ENCODE measurements at regions not wholly inside any gene's neighbourhood (a gene's known extent, or its start where the extent isn't known, plus 50 kb on each side); places are given as distances from the start of the nearest gene placed in this dataset.

- CTCF ChIA-PET, result no interaction called here
- no TSS peak for BruUV-seq (replicated peaks)
These were observed 225.3 kb upstream of the CST7 start for GRCh38 chr20:24723647-24724352.

GRCh38 chr20:24724982-24725533 is 224.0 kb upstream of the CST7 start:
- no peaks in the 10 kb centered on the region for H3K27me3 ChIP-seq (ENCODE audit: insufficient read depth, low read depth)
- BruUV-seq (replicated peaks), result no TSS peak
- ChIA-PET POLR2A (ENCODE audit: unreplicated experiment) (no interaction called here), CTCF (no interaction called here)
- no peaks in the 10 kb centered on the region for H3K79me2 ChIP-seq (ENCODE audit: low read depth)
- H3K27ac ChIP-seq, result no peak overlapping the region
- H2AFZ ChIP-seq, result no peak overlapping the region
- no peak for DNase-seq
- intact Hi-C loops (cut with micrococcal nuclease; ENCODE audit: unreplicated experiment), result no loop called here
- H3K4me1 ChIP-seq (replicated peaks; ENCODE audit: insufficient read depth), result no peaks in the 10 kb centered on the region
- H4K20me1 ChIP-seq (ENCODE audit: insufficient read depth), result no peaks in the 10 kb centered on the region
- H3K9me3 ChIP-seq (ENCODE audit: insufficient read depth, low read depth), result no peaks in the 10 kb centered on the region
- TF ChIP-seq CTCF (conservative IDR thresholded peaks at IDR 0.05), result no peak
- no peak for TF ChIP-seq EZH2 (IDR thresholded peaks at IDR 0.05; ENCODE audit: low read depth)
- no peak overlapping the region for H3K4me2 ChIP-seq
- no peak overlapping the region for H3K4me3 ChIP-seq
- H3K36me3 ChIP-seq (ENCODE audit: low read depth), result no peaks in the 10 kb centered on the region
- peaks cover 3% of the 10 kb centered on the region; the same call in 1 of the 2 replicates for H3F3A ChIP-seq (ENCODE audit: insufficient read depth, low read depth)
- H3K9me2 ChIP-seq (ENCODE audit: insufficient read depth), result no peaks in the 10 kb centered on the region

More at GRCh38 chr20:24723647-24724352, 225.3 kb upstream of the CST7 start:
- TF ChIP-seq CTCF (conservative IDR thresholded peaks at IDR 0.05) (no peak), EZH2 (IDR thresholded peaks at IDR 0.05; ENCODE audit: low read depth) (no peak)
- H3K36me3 ChIP-seq (ENCODE audit: low read depth), result no peaks in the 10 kb centered on the region
- H3K4me1 ChIP-seq (replicated peaks; ENCODE audit: insufficient read depth), result peaks cover 4% of the 10 kb centered on the region; the same call in 1 of the 2 replicates
- no peak overlapping the region for H3K27ac ChIP-seq
- H3F3A ChIP-seq (ENCODE audit: insufficient read depth, low read depth), result peaks cover 3% of the 10 kb centered on the region; the same call in 1 of the 2 replicates
- H3K9me2 ChIP-seq (ENCODE audit: insufficient read depth), result no peaks in the 10 kb centered on the region
- no peak overlapping the region for H2AFZ ChIP-seq
- POLR2A ChIA-PET (ENCODE audit: unreplicated experiment), result no interaction called here
- intact Hi-C loops (cut with micrococcal nuclease; ENCODE audit: unreplicated experiment), result no loop called here
- no peak overlapping the region for H3K4me2 ChIP-seq
- H3K4me3 ChIP-seq, result no peak overlapping the region
- H4K20me1 ChIP-seq (ENCODE audit: insufficient read depth), result no peaks in the 10 kb centered on the region
- no peak for DNase-seq
- no peaks in the 10 kb centered on the region for H3K79me2 ChIP-seq (ENCODE audit: low read depth)
- H3K9me3 ChIP-seq (ENCODE audit: insufficient read depth, low read depth), result no peaks in the 10 kb centered on the region
- H3K27me3 ChIP-seq (ENCODE audit: insufficient read depth, low read depth), result no peaks in the 10 kb centered on the region

GRCh38 chr20:24727795-24728194 is 221.3 kb upstream of the CST7 start:
- no peak overlapping the region for H2AFZ ChIP-seq
- intact Hi-C loops (cut with micrococcal nuclease; ENCODE audit: unreplicated experiment), result no loop called here
- ChIA-PET POLR2A (ENCODE audit: unreplicated experiment) (no interaction called here), CTCF (no interaction called here)
- H3K27ac ChIP-seq, result no peak overlapping the region
- no TSS peak for BruUV-seq (replicated peaks)
- no peaks in the 10 kb centered on the region for H3K4me1 ChIP-seq (replicated peaks; ENCODE audit: insufficient read depth)
- H3K36me3 ChIP-seq (ENCODE audit: low read depth), result no peaks in the 10 kb centered on the region
- no peaks in the 10 kb centered on the region for H3K9me2 ChIP-seq (ENCODE audit: insufficient read depth)
- H4K20me1 ChIP-seq (ENCODE audit: insufficient read depth), result no peaks in the 10 kb centered on the region
- no peaks in the 10 kb centered on the region for H3K27me3 ChIP-seq (ENCODE audit: insufficient read depth, low read depth)
- no peak overlapping the region for H3K4me2 ChIP-seq
- H3K9me3 ChIP-seq (ENCODE audit: insufficient read depth, low read depth), result no peaks in the 10 kb centered on the region
- H3K4me3 ChIP-seq, result no peak overlapping the region
- H3F3A ChIP-seq (ENCODE audit: insufficient read depth, low read depth), result peaks cover 3% of the 10 kb centered on the region; the same call in 1 of the 2 replicates
- DNase-seq, result no peak
- no peaks in the 10 kb centered on the region for H3K79me2 ChIP-seq (ENCODE audit: low read depth)
- TF ChIP-seq CTCF (conservative IDR thresholded peaks at IDR 0.05) (no peak), EZH2 (IDR thresholded peaks at IDR 0.05; ENCODE audit: low read depth) (no peak)

Measured in PC-9 (cell line).